ENCODE measurements at regions not wholly inside any gene's neighbourhood (a gene's known extent, or its start where the extent isn't known, plus 50 kb on each side); places are given as distances from the start of the nearest gene placed in this dataset.

- no peak for DNase-seq (ENCODE audit: low read depth)
Measured at GRCh38 chr6:50102676-50103075, 52.9 kb upstream of the DEFB112 start.

- DNase-seq (ENCODE audit: low read depth) = no peak
Measured at GRCh38 chr6:50110587-50110986, 60.9 kb upstream of the DEFB112 start.

DNA sequence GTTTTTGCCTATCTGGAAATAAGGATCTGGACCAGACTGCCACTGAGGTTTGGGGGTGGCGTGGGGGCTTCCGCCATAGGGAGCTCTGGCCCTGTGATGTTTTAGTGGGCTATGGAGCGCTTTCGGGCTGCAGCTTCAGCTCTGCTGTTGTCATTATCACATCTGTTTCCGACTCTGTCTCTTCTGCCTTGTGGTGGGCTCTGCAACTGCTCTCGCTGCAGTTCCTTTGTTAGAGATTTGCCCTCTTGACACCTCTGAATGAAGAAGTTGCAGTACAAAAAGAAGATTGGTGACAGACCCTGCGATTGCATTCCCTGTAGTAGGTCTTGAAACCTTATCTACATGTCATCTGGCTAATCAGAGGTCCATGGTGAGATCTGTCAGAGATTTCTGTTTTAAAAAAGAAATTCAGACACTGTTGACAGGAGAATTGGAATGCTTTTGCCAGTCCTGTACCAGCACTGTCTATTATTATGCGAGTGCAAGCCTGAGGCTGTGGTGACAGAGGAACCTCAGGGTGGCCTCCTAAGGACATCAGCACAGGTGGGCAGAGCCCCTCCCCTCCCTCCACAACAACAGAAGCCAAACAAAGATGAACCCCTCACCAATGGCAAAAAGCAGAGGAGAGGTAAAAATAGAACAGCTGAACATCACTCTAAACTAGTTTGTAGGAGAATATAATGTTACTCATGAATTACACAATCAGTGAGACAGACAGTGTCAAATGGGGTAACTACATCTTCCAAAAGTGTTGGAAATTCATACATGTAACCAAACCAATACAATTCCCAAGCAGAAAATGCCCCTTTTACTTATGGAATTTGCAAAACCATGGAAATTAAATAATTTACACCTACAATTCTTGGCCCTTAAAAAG is 63.5 kb upstream of the DEFB112 start:
- no peak for DNase-seq (ENCODE audit: low read depth)

- DNase-seq (ENCODE audit: low read depth) = no peak
Measured at GRCh38 chr6:50116390-50116789, 66.7 kb upstream of the DEFB112 start.

GRCh38 chr6:50116797-50117542 is 67.2 kb upstream of the DEFB112 start:
- DNase-seq (ENCODE audit: low read depth) = no peak

DNA sequence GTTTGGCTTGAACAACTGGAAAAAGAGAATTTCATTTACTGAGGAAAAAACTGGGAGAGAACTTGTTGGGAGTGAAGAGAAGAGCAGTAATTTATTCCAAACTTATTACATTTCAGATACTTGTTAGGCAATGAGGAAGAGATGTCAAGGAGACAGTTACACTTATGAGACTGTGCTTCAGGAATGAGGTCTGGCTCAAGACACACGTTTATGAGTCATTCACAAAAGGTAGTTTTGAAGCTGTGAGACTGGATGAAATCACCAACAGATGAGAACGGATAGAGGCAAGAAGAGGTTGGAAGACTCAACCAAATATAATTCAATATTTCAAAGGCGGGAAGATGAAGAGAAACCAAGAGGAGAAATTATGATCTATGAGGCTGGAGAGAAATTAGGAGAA is 70.6 kb upstream of the DEFB112 start:
- no peak for DNase-seq (ENCODE audit: low read depth)

- no peak for DNase-seq (ENCODE audit: low read depth)
Measured at GRCh38 chr6:50123688-50124087, 74.0 kb upstream of the DEFB112 start.

DNA sequence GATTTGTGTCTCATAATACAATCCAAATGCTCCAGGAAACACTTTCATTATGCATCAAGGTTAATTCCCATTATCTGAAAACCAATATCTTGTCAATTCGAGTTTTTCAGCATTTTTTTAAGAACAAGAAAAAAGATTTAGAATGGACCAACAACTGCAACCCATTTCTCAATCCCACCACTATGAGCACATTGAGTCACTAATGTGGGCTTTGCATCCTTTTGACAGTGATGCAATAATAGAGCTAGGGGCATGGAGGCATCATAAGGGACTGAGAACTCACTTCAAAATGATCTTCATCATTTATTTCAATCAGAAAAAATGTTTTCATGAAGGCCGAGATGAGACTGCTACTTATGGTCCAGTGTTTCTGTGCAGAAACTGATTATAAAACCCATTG is 74.8 kb upstream of the DEFB112 start:
- DNase-seq (ENCODE audit: low read depth) = no peak

DNA sequence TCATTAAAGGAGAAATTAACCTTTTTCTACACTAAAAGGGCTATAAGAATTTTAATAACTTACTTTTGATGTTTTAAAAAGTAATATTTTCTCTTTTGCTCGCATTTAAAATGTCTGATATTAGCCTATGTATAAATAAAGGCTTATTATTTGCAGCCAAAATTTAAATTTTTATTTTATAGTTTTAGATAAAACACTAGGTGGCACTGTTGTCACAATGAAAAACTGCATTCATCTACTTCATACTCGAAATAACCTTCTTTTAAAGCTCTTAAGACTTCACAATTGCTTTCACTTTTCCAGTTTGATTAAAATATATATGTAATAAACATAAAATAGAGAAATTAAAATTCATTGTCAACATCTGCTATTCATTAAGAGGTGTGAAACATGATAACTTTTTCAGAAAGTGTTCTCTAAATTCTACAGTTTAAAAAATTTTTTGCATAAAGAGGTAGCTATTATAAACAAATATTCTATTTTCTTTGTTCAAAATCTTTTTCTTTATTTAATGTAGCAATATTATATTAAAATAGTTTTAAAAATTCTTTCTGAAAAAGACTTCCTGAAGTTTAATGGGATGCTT is 78.8 kb upstream of the DEFB112 start:
- DNase-seq (ENCODE audit: low read depth) = peak; percentile 18

- no peak for DNase-seq (ENCODE audit: low read depth)
Measured at GRCh38 chr6:50135968-50136367, 86.2 kb upstream of the DEFB112 start.

DNA sequence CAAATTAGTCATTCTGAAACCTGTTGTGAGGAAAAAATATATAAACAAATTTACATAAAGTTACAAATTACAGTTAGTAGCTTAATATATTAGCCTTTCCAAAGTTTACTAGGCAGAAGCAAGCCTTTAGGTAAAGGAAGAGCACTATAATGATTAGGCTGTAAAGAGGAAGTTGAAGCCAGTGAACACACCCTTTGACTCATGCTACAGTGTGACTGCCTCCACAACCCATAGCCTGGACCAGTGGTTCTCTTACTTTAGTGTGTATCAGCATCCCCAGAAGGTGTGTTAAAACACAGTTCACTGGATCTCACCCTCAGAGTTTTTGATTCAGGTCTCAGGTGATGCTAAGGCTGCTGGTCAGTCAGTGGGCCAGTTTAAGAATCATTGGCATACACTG is 91.4 kb upstream of the DEFB112 start:
- no peak for DNase-seq (ENCODE audit: low read depth)

GRCh38 chr6:50143011-50143719 is 93.4 kb upstream of the DEFB112 start:
- peak; percentile 2 for DNase-seq (ENCODE audit: low read depth)

GRCh38 chr6:50145125-50145524 is 95.4 kb upstream of the DEFB112 start:
- DNase-seq (ENCODE audit: low read depth) = peak; percentile 4

GRCh38 chr6:50147371-50147770 is 97.6 kb upstream of the DEFB112 start:
- DNase-seq (ENCODE audit: low read depth) = peak; percentile 4

GRCh38 chr6:50180646-50181045 is 130.9 kb upstream of the DEFB112 start:
- DNase-seq (ENCODE audit: low read depth) = no peak

DNA sequence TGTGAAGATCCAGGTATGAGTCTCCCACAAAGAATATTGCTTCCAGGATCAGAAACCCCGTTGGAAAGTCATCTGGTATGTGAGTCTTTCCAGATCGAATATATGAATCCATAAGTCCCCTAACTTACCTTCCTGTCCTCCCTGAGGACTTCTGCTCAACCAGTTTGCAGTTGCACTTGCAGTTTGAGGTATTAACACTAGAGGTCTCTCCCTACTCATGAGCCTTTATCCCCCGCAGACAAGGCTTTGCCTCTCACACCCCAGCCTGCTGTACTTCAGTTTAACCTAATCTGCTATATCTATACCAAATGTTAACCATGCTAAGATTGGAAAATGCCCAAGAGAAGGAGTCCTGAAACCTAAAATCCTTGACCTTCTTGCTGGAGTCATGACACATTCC is 135.3 kb upstream of the DEFB112 start:
- no peak for DNase-seq (ENCODE audit: low read depth)

- DNase-seq (ENCODE audit: low read depth) = no peak
Measured at GRCh38 chr6:50187351-50187921, 137.7 kb upstream of the DEFB112 start.

- DNase-seq (ENCODE audit: low read depth) = no peak
Measured at GRCh38 chr6:50198245-50198644, 148.5 kb upstream of the DEFB112 start.

GRCh38 chr6:50202766-50203165 is 153.0 kb upstream of the DEFB112 start:
- no peak for DNase-seq (ENCODE audit: low read depth)

GRCh38 chr6:50211582-50211981 is 161.9 kb upstream of the DEFB112 start:
- no peak for DNase-seq (ENCODE audit: low read depth)

DNA sequence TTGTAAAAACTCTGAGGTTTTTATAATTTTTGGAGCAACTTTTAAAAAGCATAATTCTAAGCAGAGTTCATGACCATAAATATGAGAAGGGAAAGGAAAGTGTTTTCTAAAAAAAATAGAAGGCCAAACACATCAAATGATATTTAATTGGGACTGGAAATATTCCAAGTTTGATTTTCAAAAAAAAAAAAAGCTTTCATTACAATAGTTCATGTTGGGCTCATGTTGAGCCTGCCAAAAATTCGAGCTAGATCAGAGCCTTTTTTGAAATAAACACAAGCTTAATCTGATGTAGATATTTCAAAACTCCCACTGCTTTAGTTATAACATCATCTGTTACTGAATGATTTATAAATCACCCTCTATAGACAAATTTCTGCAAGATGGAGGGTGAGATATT is 163.4 kb upstream of the DEFB112 start:
- DNase-seq (ENCODE audit: low read depth) = no peak

GRCh38 chr6:50214937-50215336 is 165.2 kb upstream of the DEFB112 start:
- DNase-seq (ENCODE audit: low read depth) = no peak

All from iris pigment epithelial cell (primary cell).